ENCODE measurements at regions not wholly inside any gene's neighbourhood (a gene's known extent, or its start where the extent isn't known, plus 50 kb on each side); places are given as distances from the start of the nearest gene placed in this dataset.

GRCh38 chr5:26236936-26237335 is 801.5 kb downstream of the CDH9 start:
- no peak for DNase-seq (ENCODE audit: low read depth in 2 of 2)
- no peak overlapping the region for H3K4me3 ChIP-seq (replicated peaks in 1 of 4; ENCODE audit: control extremely low read depth in 1 of 4, insufficient read depth in 1 of 4, low read depth in 3 of 4, low read length in 4 of 4)
- H3K27ac ChIP-seq (ENCODE audit: insufficient read depth, low read length), result no peak overlapping the region
- no peaks in the 10 kb centered on the region for H4K20me1 ChIP-seq (ENCODE audit: control insufficient read depth, extremely low read depth, insufficient read depth, low read length)
- no peak overlapping the region for H3K9ac ChIP-seq (ENCODE audit: insufficient read depth, low read length)
- TF ChIP-seq CTCF (conservative IDR thresholded peaks at IDR 0.05 in 1 of 2, IDR thresholded peaks at IDR 0.05 in 1 of 2; ENCODE audit: low read depth in 1 of 2, low read length in 2 of 2) (no peak), EZH2 (IDR thresholded peaks at IDR 0.05; ENCODE audit: low read length, missing control alignments) (no peak)
- no peaks in the 10 kb centered on the region for H3K4me1 ChIP-seq (ENCODE audit: control insufficient read depth, extremely low read depth, insufficient read depth, low read length)
- H2AFZ ChIP-seq (ENCODE audit: low read length), result no peak overlapping the region
- H3K79me2 ChIP-seq (ENCODE audit: control insufficient read depth, insufficient read depth, low read length), result no peaks in the 10 kb centered on the region
- no peak overlapping the region for H3K4me2 ChIP-seq (ENCODE audit: extremely low read depth, insufficient read depth, low read length)
- no peaks in the 10 kb centered on the region for H3K27me3 ChIP-seq (ENCODE audit: control insufficient read depth, insufficient read depth, low read length)
- H3K36me3 ChIP-seq (ENCODE audit: control insufficient read depth, insufficient read depth, low read length), result no peaks in the 10 kb centered on the region
- no peaks in the 10 kb centered on the region for H3K9me3 ChIP-seq (ENCODE audit: control insufficient read depth, insufficient read depth, low read depth, low read length)

DNA sequence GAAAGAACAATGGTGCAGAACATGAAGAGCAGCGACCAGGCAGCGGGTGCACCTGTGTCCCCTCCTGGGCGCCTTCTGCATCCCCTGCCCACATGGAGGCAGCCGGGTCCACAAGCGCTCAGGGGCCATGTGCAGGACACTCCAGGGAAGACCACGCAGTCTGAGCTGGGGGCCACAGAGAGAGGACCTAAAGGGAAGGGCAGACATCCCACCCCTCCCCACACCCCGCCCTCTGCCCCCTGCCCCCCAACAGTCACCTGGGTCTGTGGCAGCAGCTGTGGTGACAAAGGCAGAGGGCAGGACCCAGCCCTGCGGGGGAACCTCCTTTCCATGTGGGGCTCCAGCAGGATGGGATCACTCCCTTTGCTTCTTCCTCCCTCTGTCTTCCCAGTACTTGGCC is 805.7 kb downstream of the CDH9 start:
- no peak overlapping the region for H3K9ac ChIP-seq (ENCODE audit: insufficient read depth, low read length)
- H3K36me3 ChIP-seq (ENCODE audit: control insufficient read depth, insufficient read depth, low read length), result no peaks in the 10 kb centered on the region
- H2AFZ ChIP-seq (ENCODE audit: low read length), result no peak overlapping the region
- no peaks in the 10 kb centered on the region for H3K27me3 ChIP-seq (ENCODE audit: control insufficient read depth, insufficient read depth, low read length)
- H4K20me1 ChIP-seq (ENCODE audit: control insufficient read depth, extremely low read depth, insufficient read depth, low read length), result no peaks in the 10 kb centered on the region
- H3K4me1 ChIP-seq (ENCODE audit: control insufficient read depth, extremely low read depth, insufficient read depth, low read length), result no peaks in the 10 kb centered on the region
- H3K27ac ChIP-seq (ENCODE audit: insufficient read depth, low read length), result no peak overlapping the region
- no peaks in the 10 kb centered on the region for H3K79me2 ChIP-seq (ENCODE audit: control insufficient read depth, insufficient read depth, low read length)
- H3K9me3 ChIP-seq (ENCODE audit: control insufficient read depth, insufficient read depth, low read depth, low read length), result no peaks in the 10 kb centered on the region
- no peak for TF ChIP-seq EZH2 (IDR thresholded peaks at IDR 0.05; ENCODE audit: low read length, missing control alignments)
- no peak for TF ChIP-seq CTCF (conservative IDR thresholded peaks at IDR 0.05 in 1 of 2, IDR thresholded peaks at IDR 0.05 in 1 of 2; ENCODE audit: low read depth in 1 of 2, low read length in 2 of 2)
- no peak overlapping the region for H3K4me3 ChIP-seq (replicated peaks in 1 of 4; ENCODE audit: control extremely low read depth in 1 of 4, insufficient read depth in 1 of 4, low read depth in 3 of 4, low read length in 4 of 4)
- H3K4me2 ChIP-seq (ENCODE audit: extremely low read depth, insufficient read depth, low read length), result no peak overlapping the region
- no peak for DNase-seq (ENCODE audit: low read depth in 2 of 2)

GRCh38 chr5:26231316-26231715 is 807.1 kb downstream of the CDH9 start:
- Histone ChIP-seq H3K79me2 (ENCODE audit: control insufficient read depth, insufficient read depth, low read length) (no peaks in the 10 kb centered on the region), H2AFZ (ENCODE audit: low read length) (no peak overlapping the region), H4K20me1 (ENCODE audit: control insufficient read depth, extremely low read depth, insufficient read depth, low read length) (no peaks in the 10 kb centered on the region), H3K9me3 (ENCODE audit: control insufficient read depth, insufficient read depth, low read depth, low read length) (no peaks in the 10 kb centered on the region), H3K4me1 (ENCODE audit: control insufficient read depth, extremely low read depth, insufficient read depth, low read length) (no peaks in the 10 kb centered on the region), H3K4me2 (ENCODE audit: extremely low read depth, insufficient read depth, low read length) (no peak overlapping the region), H3K9ac (ENCODE audit: insufficient read depth, low read length) (no peak overlapping the region), H3K4me3 (replicated peaks in 1 of 4; ENCODE audit: control extremely low read depth in 1 of 4, insufficient read depth in 1 of 4, low read depth in 3 of 4, low read length in 4 of 4) (no peak overlapping the region), H3K36me3 (ENCODE audit: control insufficient read depth, insufficient read depth, low read length) (no peaks in the 10 kb centered on the region), H3K27ac (ENCODE audit: insufficient read depth, low read length) (no peak overlapping the region), H3K27me3 (ENCODE audit: control insufficient read depth, insufficient read depth, low read length) (no peaks in the 10 kb centered on the region)
- TF ChIP-seq CTCF (conservative IDR thresholded peaks at IDR 0.05 in 1 of 2, IDR thresholded peaks at IDR 0.05 in 1 of 2; ENCODE audit: low read depth in 1 of 2, low read length in 2 of 2) (no peak), EZH2 (IDR thresholded peaks at IDR 0.05; ENCODE audit: low read length, missing control alignments) (no peak)
- no peak for DNase-seq (ENCODE audit: low read depth in 2 of 2)
